ENCODE measurements at regions not wholly inside any gene's neighbourhood (a gene's known extent, or its start where the extent isn't known, plus 50 kb on each side); places are given as distances from the start of the nearest gene placed in this dataset.

DNA sequence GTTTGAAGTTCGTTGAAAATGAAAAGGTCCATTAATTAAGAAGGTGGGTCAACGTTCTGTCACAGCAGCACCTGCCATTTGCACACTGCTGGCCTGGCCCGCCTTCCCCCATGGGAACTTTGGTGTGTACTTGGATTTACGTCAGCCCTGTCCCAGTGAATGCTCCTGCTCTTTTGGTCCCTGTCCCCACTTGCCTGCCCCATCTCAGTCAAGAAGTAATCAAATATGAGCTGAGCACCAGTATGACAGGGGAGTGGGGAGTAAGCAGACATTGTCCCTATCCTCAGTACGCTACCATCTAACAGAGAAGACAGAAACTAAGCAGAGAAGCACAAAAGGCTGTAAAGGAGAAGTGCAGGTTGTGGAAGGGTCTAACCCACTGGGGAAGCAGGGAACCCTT lies 65.1 kb downstream of the SLC4A3 start:
- Histone ChIP-seq H3K27ac (no peak overlapping the region), H3K9me3 (ENCODE audit: low read depth) (no peaks in the 10 kb centered on the region), H3K36me3 (no peaks in the 10 kb centered on the region), H3K27me3 (no peaks in the 10 kb centered on the region), H3K4me1 (ENCODE audit: low read depth) (peaks cover 7% of the 10 kb centered on the region), H3K4me3 (no peak overlapping the region)
- DNase-seq (ENCODE audit: low read depth in 1 of 2, low spot score in 1 of 2): no peak
- TF ChIP-seq, protein P1, sequence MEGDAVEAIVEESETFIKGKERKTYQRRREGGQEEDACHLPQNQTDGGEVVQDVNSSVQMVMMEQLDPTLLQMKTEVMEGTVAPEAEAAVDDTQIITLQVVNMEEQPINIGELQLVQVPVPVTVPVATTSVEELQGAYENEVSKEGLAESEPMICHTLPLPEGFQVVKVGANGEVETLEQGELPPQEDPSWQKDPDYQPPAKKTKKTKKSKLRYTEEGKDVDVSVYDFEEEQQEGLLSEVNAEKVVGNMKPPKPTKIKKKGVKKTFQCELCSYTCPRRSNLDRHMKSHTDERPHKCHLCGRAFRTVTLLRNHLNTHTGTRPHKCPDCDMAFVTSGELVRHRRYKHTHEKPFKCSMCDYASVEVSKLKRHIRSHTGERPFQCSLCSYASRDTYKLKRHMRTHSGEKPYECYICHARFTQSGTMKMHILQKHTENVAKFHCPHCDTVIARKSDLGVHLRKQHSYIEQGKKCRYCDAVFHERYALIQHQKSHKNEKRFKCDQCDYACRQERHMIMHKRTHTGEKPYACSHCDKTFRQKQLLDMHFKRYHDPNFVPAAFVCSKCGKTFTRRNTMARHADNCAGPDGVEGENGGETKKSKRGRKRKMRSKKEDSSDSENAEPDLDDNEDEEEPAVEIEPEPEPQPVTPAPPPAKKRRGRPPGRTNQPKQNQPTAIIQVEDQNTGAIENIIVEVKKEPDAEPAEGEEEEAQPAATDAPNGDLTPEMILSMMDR (IDR thresholded peaks at IDR 0.05; ENCODE audit: low read depth, low read length): no peak

DNA sequence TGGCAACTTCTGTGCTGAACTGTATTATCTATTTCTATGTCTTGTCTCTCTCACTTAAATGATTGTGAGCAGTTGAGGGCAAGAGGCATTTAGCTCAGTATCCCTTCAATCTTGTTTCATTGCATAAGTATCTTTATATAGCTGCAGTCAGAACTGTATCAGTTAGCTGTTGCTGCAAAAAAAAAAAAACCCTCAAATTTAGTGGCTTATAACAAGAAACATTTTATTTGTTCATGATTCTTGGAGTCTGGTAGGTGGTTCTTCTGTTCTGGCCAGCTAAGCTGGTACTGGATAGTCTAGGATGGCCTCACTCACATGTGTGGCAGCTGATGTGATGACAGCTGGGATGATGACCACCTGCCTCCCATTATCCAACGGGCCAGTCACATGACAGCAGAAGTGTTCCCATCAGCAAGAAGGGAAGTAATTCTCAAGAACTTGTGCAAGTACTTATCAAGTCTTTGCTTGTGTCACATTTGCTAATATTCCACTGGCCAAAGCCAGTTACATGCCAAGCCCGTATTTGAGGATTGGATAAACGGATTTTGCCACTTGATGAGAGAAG lies 67.8 kb downstream of the SLC4A3 start:
- Histone ChIP-seq H3K27me3 (no peaks in the 10 kb centered on the region), H3K4me1 (ENCODE audit: low read depth) (peaks cover 2% of the 10 kb centered on the region), H3K27ac (no peak overlapping the region), H3K36me3 (no peaks in the 10 kb centered on the region), H3K9me3 (ENCODE audit: low read depth) (no peaks in the 10 kb centered on the region), H3K4me3 (no peak overlapping the region)
- TF ChIP-seq, protein P1 (IDR thresholded peaks at IDR 0.05; ENCODE audit: low read depth, low read length): no peak
- no peak for DNase-seq (ENCODE audit: low read depth in 1 of 2, low spot score in 1 of 2)

DNA sequence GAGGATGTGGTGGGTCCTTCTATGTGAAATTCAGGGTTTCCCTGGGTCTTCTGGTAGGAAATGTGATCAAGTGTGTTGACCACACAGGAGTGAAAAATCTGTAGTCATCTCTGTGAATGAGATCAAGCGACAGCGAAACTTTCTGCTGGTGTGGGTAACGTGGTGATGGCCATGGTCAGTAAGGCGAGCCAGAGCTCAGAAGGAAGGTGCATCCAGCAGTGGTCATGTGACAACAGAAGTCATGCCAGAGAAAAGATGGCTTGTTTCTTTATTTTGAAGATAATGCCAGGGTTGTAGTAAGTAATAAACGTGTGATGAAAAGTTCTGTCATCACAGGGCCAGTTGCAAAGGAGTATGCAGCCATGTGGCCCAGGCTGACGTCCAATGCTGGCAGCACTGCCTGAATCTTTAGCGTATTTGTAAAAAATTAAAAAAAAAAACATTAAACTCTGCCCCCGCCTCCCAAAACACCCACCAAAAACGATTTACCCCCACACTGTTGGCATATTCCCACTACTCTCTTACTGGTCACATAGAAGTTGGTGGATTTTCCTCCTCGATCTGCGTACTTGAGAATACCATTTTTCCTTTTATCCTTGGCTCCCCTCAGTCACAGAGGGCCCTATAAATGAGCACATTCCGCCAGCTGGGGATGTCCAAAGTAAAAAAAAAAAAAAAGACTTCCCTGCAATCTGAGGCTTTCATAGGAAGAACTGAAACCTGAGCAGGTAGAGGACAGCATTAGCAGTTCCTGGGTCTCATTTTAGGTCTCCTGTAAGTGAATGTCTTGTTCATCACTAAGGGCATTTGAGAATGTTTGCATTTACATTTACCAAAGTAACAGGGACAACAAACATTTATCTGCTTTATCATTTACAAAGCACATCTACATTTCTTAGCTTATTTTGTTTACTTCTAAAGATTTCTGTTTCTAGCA lies 70.6 kb downstream of the SLC4A3 start:
- no peaks in the 10 kb centered on the region for H3K36me3 ChIP-seq
- TF ChIP-seq, protein P1 (IDR thresholded peaks at IDR 0.05; ENCODE audit: low read depth, low read length): no peak
- no peaks in the 10 kb centered on the region for H3K9me3 ChIP-seq (ENCODE audit: low read depth)
- no peak overlapping the region for H3K4me3 ChIP-seq
- H3K27me3 ChIP-seq: no peaks in the 10 kb centered on the region
- no peak for DNase-seq (ENCODE audit: low read depth in 1 of 2, low spot score in 1 of 2)
- peaks cover 7% of the 10 kb centered on the region for H3K4me1 ChIP-seq (ENCODE audit: low read depth)
- no peak overlapping the region for H3K27ac ChIP-seq

DNA sequence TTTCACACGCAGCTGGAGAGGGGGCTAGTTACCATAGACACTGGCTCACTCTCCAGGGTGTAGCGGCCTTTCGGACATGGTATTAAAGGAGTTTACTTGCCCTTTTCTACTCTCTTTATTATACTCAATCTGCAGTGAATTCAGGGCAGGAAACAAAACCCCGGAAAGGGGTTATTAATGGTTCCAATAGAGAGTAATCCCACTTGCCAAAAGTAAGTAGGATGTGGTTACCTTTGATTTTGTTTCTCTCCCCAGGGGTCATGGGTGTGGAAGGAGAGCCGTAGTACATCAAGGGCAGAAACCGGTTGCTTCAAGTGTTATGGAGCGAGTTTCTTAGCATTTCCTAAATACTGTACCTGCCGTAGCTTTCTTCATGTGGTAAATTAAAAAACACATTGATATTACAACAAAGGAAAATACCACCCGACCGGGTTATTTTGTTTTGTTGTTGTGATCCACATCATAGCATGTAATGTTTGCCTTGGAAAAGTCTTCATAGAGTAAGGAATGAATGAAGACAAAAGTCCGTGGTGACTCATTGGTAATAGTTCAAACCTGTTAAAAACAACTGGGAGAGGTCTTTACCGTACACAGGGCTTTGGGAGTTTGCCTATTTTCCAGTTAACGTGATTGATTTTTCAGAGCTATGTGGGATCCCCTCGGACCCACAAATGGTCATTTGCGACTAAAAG lies 71.5 kb downstream of the SLC4A3 start:
- Histone ChIP-seq H3K4me1 (ENCODE audit: low read depth) (peaks cover 7% of the 10 kb centered on the region), H3K4me3 (no peak overlapping the region), H3K36me3 (no peaks in the 10 kb centered on the region), H3K27me3 (no peaks in the 10 kb centered on the region), H3K9me3 (ENCODE audit: low read depth) (no peaks in the 10 kb centered on the region), H3K27ac (no peak overlapping the region)
- no peak for DNase-seq (ENCODE audit: low read depth in 1 of 2, low spot score in 1 of 2)
- TF ChIP-seq, protein P1 (IDR thresholded peaks at IDR 0.05; ENCODE audit: low read depth, low read length): no peak

DNA sequence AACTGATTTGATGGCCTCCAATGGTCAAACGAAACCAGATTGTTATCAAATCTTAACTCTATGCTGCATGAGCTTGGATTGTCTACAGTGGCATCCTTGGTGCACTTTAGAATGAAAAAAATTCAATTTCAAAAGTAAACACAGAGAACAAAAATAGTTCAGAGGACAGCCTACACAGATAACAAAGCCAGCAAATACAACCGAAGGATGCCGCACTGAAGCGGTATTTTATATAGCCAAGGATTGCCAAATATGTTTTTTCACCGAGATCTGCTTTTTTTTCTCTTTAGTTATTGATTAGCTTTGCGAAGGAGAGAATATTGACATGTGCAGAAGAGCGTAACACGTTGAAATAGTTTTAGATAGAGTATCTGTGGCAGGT lies 72.0 kb downstream of the SLC4A3 start:
- no peaks in the 10 kb centered on the region for H3K9me3 ChIP-seq (ENCODE audit: low read depth)
- H3K4me1 ChIP-seq (ENCODE audit: low read depth): peaks cover 9% of the 10 kb centered on the region
- TF ChIP-seq, protein P1 (IDR thresholded peaks at IDR 0.05; ENCODE audit: low read depth, low read length): no peak
- H3K27ac ChIP-seq: no peak overlapping the region
- no peak for DNase-seq (ENCODE audit: low read depth in 1 of 2, low spot score in 1 of 2)
- H3K27me3 ChIP-seq: no peaks in the 10 kb centered on the region
- no peak overlapping the region for H3K4me3 ChIP-seq
- no peaks in the 10 kb centered on the region for H3K36me3 ChIP-seq

Data from cardiac muscle cell (in vitro differentiated cells and primary cell).